NCI-H187 (cell line): ENCODE measurements at regions not wholly inside any gene's neighbourhood (a gene's known extent, or its start where the extent isn't known, plus 50 kb on each side); places are given as distances from the start of the nearest gene placed in this dataset.

ENCODE experiments used
- DNase-seq, 2 experiments: peaks; one replicate each; lab custom pipeline; 2025; lab: John Stamatoyannopoulos, UW

- DNase-seq = no peak
Observed at GRCh38 chr2:157056200-157056676, 201.3 kb upstream of the GALNT5 start.

- no peak for DNase-seq
Observed at GRCh38 chr2:157058161-157058560, 199.3 kb upstream of the GALNT5 start.

- DNase-seq = no peak
Observed at GRCh38 chr2:157059036-157059435, 198.5 kb upstream of the GALNT5 start.

- DNase-seq = no peak
Observed at GRCh38 chr2:157061799-157062198, 195.7 kb upstream of the GALNT5 start.

- DNase-seq = no peak
Observed at GRCh38 chr2:157067562-157067961, 189.9 kb upstream of the GALNT5 start.

- no peak for DNase-seq
Observed at GRCh38 chr2:157068237-157068636, 189.3 kb upstream of the GALNT5 start.

- DNase-seq = no peak
Observed at GRCh38 chr2:157075924-157076323, 181.6 kb upstream of the GALNT5 start.

GRCh38 chr2:157076526-157077161 is 180.9 kb upstream of the GALNT5 start:
- DNase-seq = no peak

- no peak for DNase-seq
Observed at GRCh38 chr2:157077753-157078350, 179.7 kb upstream of the GALNT5 start.

- DNase-seq = no peak
Observed at GRCh38 chr2:157082950-157083349, 174.6 kb upstream of the GALNT5 start.

GRCh38 chr2:157085522-157085921 is 172.0 kb upstream of the GALNT5 start:
- no peak for DNase-seq

GRCh38 chr2:157087373-157088002 is 170.0 kb upstream of the GALNT5 start:
- DNase-seq = no peak

- DNase-seq = no peak
Observed at GRCh38 chr2:157093666-157094065, 163.8 kb upstream of the GALNT5 start.

- no peak for DNase-seq
Observed at GRCh38 chr2:157105372-157105771, 152.1 kb upstream of the GALNT5 start.

GRCh38 chr2:157106950-157107349 is 150.6 kb upstream of the GALNT5 start:
- no peak for DNase-seq

GRCh38 chr2:157107460-157107859 is 150.0 kb upstream of the GALNT5 start:
- no peak for DNase-seq

- DNase-seq = peak; percentile 3 to 9
Observed at GRCh38 chr2:157107877-157108276, 149.6 kb upstream of the GALNT5 start.

GRCh38 chr2:157122776-157123175 is 134.7 kb upstream of the GALNT5 start:
- no peak for DNase-seq

- DNase-seq = no peak
Observed at GRCh38 chr2:157124731-157125130, 132.8 kb upstream of the GALNT5 start.

GRCh38 chr2:157125685-157126084 is 131.8 kb upstream of the GALNT5 start:
- DNase-seq = no peak

GRCh38 chr2:157127249-157128012 is 130.1 kb upstream of the GALNT5 start:
- DNase-seq = no peak

- no peak for DNase-seq
Observed at GRCh38 chr2:157143901-157144300, 113.6 kb upstream of the GALNT5 start.

GRCh38 chr2:157149270-157149669 is 108.2 kb upstream of the GALNT5 start:
- no peak for DNase-seq
